ENCODE measurements at regions not wholly inside any gene's neighbourhood (a gene's known extent, or its start where the extent isn't known, plus 50 kb on each side); places are given as distances from the start of the nearest gene placed in this dataset.

- no peak for DNase-seq
These were observed 213.3 kb downstream of the TENT4A start for GRCh38 chr5:6926491-6927038.

GRCh38 chr5:6936031-6936430 is 222.8 kb downstream of the TENT4A start:
- DNase-seq: no peak

GRCh38 chr5:6937677-6938076 is 224.4 kb downstream of the TENT4A start:
- no peak for DNase-seq

GRCh38 chr5:6941631-6942030 is 228.4 kb downstream of the TENT4A start:
- DNase-seq: no peak

- DNase-seq: no peak
These were observed 230.2 kb downstream of the TENT4A start for GRCh38 chr5:6943197-6944112.

GRCh38 chr5:6948562-6948961 is 235.3 kb downstream of the TENT4A start:
- no peak for DNase-seq

GRCh38 chr5:6949230-6949629 is 236.0 kb downstream of the TENT4A start:
- DNase-seq: no peak

- no peak for DNase-seq
These were observed 237.0 kb downstream of the TENT4A start for GRCh38 chr5:6950250-6950649.

GRCh38 chr5:6950860-6951259 is 237.6 kb downstream of the TENT4A start:
- DNase-seq: no peak

- no peak for DNase-seq
These were observed 247.9 kb downstream of the TENT4A start for GRCh38 chr5:6961123-6961522.

GRCh38 chr5:6961837-6962635 is 248.8 kb downstream of the TENT4A start:
- no peak for DNase-seq

- no peak for DNase-seq
These were observed 263.7 kb downstream of the TENT4A start for GRCh38 chr5:6976971-6977370.

GRCh38 chr5:6979061-6979460 is 265.8 kb downstream of the TENT4A start:
- DNase-seq: no peak

GRCh38 chr5:6989230-6989629 is 276.0 kb downstream of the TENT4A start:
- DNase-seq: no peak

- DNase-seq: no peak
These were observed 280.9 kb downstream of the TENT4A start for GRCh38 chr5:6994097-6994496.

GRCh38 chr5:6995115-6995514 is 281.9 kb downstream of the TENT4A start:
- DNase-seq: no peak

- no peak for DNase-seq
These were observed 287.1 kb downstream of the TENT4A start for GRCh38 chr5:7000310-7000709.

GRCh38 chr5:7010591-7010990 is 297.4 kb downstream of the TENT4A start:
- no peak for DNase-seq

- no peak for DNase-seq
These were observed 298.8 kb downstream of the TENT4A start for GRCh38 chr5:7012057-7012456.

- no peak for DNase-seq
These were observed 301.4 kb downstream of the TENT4A start for GRCh38 chr5:7014611-7015010.

- no peak for DNase-seq
These were observed 302.5 kb downstream of the TENT4A start for GRCh38 chr5:7015586-7016256.

- DNase-seq: no peak
These were observed 303.9 kb downstream of the TENT4A start for GRCh38 chr5:7016999-7017747.

Data from KG1 (cell line).